ENCODE measurements at regions not wholly inside any gene's neighbourhood (a gene's known extent, or its start where the extent isn't known, plus 50 kb on each side); places are given as distances from the start of the nearest gene placed in this dataset.

DNA sequence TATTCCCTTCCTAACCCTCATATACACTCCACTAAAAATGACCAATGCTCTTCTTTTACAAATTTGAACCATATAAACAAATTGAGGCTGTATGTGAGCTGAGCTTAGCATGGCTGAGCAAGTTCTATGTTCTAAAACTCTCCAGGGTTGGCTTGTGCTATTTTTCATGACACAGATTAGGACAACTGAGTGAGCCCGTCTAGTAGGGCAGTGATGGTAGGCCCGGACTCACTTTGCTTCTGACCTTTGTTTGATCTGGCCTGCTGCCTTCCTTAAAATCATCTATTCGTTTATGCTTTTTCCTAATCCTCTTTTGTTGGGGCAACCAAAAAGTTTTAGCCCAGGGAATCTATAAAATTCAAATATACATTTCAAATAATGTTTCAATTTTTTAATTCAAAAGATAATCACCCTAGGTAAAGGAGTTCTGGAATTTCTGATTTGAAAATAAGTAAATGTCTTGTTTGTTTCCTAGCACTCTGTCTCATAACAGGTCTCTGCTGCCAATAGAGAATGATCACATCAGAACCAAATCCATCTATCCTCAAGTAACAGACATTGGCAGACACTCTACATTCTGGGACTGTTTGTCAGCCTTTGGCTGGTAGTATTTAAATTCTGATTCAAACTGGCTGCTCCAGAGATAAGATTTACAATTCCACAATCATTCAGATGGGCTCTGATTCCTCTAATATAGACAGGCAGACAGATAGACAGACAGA lies 217.0 kb upstream of the TARS1 start:
- TF ChIP-seq, protein P1, sequence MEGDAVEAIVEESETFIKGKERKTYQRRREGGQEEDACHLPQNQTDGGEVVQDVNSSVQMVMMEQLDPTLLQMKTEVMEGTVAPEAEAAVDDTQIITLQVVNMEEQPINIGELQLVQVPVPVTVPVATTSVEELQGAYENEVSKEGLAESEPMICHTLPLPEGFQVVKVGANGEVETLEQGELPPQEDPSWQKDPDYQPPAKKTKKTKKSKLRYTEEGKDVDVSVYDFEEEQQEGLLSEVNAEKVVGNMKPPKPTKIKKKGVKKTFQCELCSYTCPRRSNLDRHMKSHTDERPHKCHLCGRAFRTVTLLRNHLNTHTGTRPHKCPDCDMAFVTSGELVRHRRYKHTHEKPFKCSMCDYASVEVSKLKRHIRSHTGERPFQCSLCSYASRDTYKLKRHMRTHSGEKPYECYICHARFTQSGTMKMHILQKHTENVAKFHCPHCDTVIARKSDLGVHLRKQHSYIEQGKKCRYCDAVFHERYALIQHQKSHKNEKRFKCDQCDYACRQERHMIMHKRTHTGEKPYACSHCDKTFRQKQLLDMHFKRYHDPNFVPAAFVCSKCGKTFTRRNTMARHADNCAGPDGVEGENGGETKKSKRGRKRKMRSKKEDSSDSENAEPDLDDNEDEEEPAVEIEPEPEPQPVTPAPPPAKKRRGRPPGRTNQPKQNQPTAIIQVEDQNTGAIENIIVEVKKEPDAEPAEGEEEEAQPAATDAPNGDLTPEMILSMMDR (IDR thresholded peaks at IDR 0.05; ENCODE audit: low read length), result no peak
- TF ChIP-seq EZH2 (optimal IDR thresholded peaks at IDR 0.05; ENCODE audit: low read depth, low read length) (no peak), EZH2phosphoT487 (IDR thresholded peaks at IDR 0.05; ENCODE audit: low read length) (no peak)
